VCaP (cell line): ENCODE measurements at regions not wholly inside any gene's neighbourhood (a gene's known extent, or its start where the extent isn't known, plus 50 kb on each side); places are given as distances from the start of the nearest gene placed in this dataset.

Source experiments
- H3K27ac ChIP-seq: fragments of 450-650 bp; 2 replicates; pipeline ENCODE4 v1.5.1; 2017
- TF ChIP-seq, protein P1 (sequence below): fragments of 450-650 bp; conservative IDR thresholded peaks from 2 replicates; pipeline ENCODE4 v1.5.1; 2017; ENCODE audit warnings: mild to moderate bottlenecking, moderate library complexity

- TF ChIP-seq, protein P1, sequence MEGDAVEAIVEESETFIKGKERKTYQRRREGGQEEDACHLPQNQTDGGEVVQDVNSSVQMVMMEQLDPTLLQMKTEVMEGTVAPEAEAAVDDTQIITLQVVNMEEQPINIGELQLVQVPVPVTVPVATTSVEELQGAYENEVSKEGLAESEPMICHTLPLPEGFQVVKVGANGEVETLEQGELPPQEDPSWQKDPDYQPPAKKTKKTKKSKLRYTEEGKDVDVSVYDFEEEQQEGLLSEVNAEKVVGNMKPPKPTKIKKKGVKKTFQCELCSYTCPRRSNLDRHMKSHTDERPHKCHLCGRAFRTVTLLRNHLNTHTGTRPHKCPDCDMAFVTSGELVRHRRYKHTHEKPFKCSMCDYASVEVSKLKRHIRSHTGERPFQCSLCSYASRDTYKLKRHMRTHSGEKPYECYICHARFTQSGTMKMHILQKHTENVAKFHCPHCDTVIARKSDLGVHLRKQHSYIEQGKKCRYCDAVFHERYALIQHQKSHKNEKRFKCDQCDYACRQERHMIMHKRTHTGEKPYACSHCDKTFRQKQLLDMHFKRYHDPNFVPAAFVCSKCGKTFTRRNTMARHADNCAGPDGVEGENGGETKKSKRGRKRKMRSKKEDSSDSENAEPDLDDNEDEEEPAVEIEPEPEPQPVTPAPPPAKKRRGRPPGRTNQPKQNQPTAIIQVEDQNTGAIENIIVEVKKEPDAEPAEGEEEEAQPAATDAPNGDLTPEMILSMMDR, result no peak
- no peak overlapping the region for H3K27ac ChIP-seq
These were observed 270.3 kb downstream of the TXNL1 start for GRCh38 chr18:56368066-56368465.

GRCh38 chr18:56358608-56359280 lies 279.6 kb downstream of the TXNL1 start:
- no peak overlapping the region for H3K27ac ChIP-seq
- TF ChIP-seq, protein P1, result 0 out of 2 replicates have a peak, but pooled peaks have one; percentile 17

DNA sequence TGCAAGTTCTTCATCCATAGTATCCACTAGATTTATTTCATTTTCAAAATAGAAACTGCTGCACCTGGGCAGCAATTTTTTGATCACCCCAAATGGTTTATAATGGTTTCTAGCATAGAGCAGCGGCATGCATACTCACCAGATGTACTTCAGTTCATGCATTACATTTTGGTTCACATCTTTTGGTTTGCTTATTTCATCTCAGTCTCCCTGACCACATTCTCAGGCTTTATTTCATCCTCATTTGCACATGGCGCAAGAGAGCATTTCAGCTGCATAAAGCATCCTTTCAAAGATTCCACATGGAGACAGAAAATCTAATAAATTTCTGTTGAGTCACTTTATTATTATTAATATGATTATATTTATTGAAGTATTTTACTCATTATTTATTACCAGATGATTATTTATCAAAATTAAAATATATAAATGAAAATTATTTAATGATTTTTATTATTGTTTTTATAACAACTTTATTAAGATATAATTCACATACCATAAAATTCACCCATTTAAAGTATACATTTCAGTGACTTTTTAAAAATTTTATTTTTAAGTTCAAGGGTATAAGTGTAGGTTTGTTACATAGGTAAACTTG lies 284.6 kb downstream of the TXNL1 start:
- H3K27ac ChIP-seq, result no peak overlapping the region
- TF ChIP-seq, protein P1, result no peak

- no peak overlapping the region for H3K27ac ChIP-seq
- TF ChIP-seq, protein P1, result no peak
These were observed 286.4 kb downstream of the TXNL1 start for GRCh38 chr18:56351911-56352500.

GRCh38 chr18:56337507-56337906 lies 300.9 kb downstream of the TXNL1 start:
- H3K27ac ChIP-seq, result no peak overlapping the region
- TF ChIP-seq, protein P1, result no peak

GRCh38 chr18:56333839-56334238 lies 304.6 kb downstream of the TXNL1 start:
- H3K27ac ChIP-seq, result no peak overlapping the region
- TF ChIP-seq, protein P1, result no peak

DNA sequence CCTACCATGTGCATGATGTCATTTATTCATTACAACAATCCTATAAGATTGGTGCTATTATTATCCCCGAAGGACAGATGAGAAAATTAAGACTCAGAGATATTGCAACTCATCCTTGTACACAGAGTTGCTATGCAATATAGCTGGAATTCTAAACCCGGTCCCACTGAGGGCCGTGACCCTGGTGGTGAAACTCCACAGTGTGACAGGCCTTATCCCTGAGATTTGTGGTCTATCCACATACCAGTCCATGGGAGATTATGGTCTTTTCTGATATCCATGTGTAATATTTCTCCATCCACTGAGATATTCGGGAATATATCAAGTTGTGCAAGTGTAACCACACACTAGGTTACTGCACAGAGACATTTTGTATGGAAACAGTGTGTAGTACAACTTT lies 305.2 kb downstream of the TXNL1 start:
- TF ChIP-seq, protein P1, result no peak
- H3K27ac ChIP-seq, result no peak overlapping the region
